ENCODE measurements at regions not wholly inside any gene's neighbourhood (a gene's known extent, or its start where the extent isn't known, plus 50 kb on each side); places are given as distances from the start of the nearest gene placed in this dataset.

- no peak overlapping the region; the same call in 1 of the 2 replicates for H3K27ac Mint-ChIP-seq
- ChIA-PET POLR2A (no interaction called here), CTCF (interaction anchor here (0.7 kb wide), 1 partner anchor 32 kb away, joined by 3 read pairs; no protein-coding TSS in a partner anchor)
Observed at GRCh38 chr2:62329797-62330196, 133.9 kb downstream of the B3GNT2 start.

GRCh38 chr2:62326735-62327134, 130.8 kb downstream of the B3GNT2 start:
- DNase-seq (ENCODE audit: low spot score), result no peak
- Mint-ChIP-seq H3K27me3 (ENCODE audit: low read depth) (peaks cover 3% of the 10 kb centered on the region; the same call in 1 of the 2 replicates), H3K4me3 (no peak overlapping the region), H3K36me3 (peaks cover 52% of the 10 kb centered on the region), H3K27ac (peak overlapping the region; percentile 96), H3K4me1 (peaks cover 77% of the 10 kb centered on the region), H3K9me3 (peaks cover 49% of the 10 kb centered on the region)
- TF ChIP-seq SMAD3 (CRISPR knock-in tag; IDR thresholded peaks at IDR 0.05; ENCODE audit: borderline replicate concordance) (no peak), NR1H2 (CRISPR knock-in tag; IDR thresholded peaks at IDR 0.05) (no peak), HMGA2 (CRISPR knock-in tag; IDR thresholded peaks at IDR 0.05) (no peak), USF1 (CRISPR knock-in tag; IDR thresholded peaks at IDR 0.05) (no peak), ATF3 (CRISPR knock-in tag; conservative IDR thresholded peaks at IDR 0.05) (no peak), RELA (CRISPR knock-in tag; IDR thresholded peaks at IDR 0.05; ENCODE audit: borderline replicate concordance) (no peak), FOXK1 (CRISPR knock-in tag; IDR thresholded peaks at IDR 0.05) (no peak), ZBTB21 (CRISPR knock-in tag; IDR thresholded peaks at IDR 0.05; ENCODE audit: borderline replicate concordance) (no peak), GRHL2 (CRISPR knock-in tag; IDR thresholded peaks at IDR 0.05; ENCODE audit: insufficient replicate concordance, severe bottlenecking) (no peak), RORB (CRISPR knock-in tag; IDR thresholded peaks at IDR 0.05) (no peak), TP53 (CRISPR knock-in tag; IDR thresholded peaks at IDR 0.05) (no peak), SOX15 (CRISPR knock-in tag; IDR thresholded peaks at IDR 0.05) (no peak)
- ChIA-PET CTCF (no interaction called here), POLR2A (interaction anchor here (0.6 kb wide), 1 partner anchor 248 kb away, joined by 6 read pairs; no protein-coding TSS in a partner anchor)
- peak; percentile 34 for ATAC-seq

More at GRCh38 chr2:62329797-62330196, 133.9 kb downstream of the B3GNT2 start:
- peak; percentile 39; the same call in 1 of the 2 replicates for ATAC-seq
- Mint-ChIP-seq H3K4me3 (no peak overlapping the region), H3K4me1 (peaks cover 76% of the 10 kb centered on the region), H3K9me3 (peaks cover 37% of the 10 kb centered on the region), H3K36me3 (peaks cover 42% of the 10 kb centered on the region), H3K27me3 (ENCODE audit: low read depth) (no peaks in the 10 kb centered on the region)
- TF ChIP-seq FOXJ3 (CRISPR knock-in tag; IDR thresholded peaks at IDR 0.05; ENCODE audit: borderline replicate concordance) (no peak), USF2 (CRISPR knock-in tag; IDR thresholded peaks at IDR 0.05) (no peak), KAT7 (CRISPR knock-in tag; IDR thresholded peaks at IDR 0.05; ENCODE audit: borderline replicate concordance) (no peak), ZNF512 (CRISPR knock-in tag; IDR thresholded peaks at IDR 0.05; ENCODE audit: borderline replicate concordance) (no peak), HMGA2 (CRISPR knock-in tag; IDR thresholded peaks at IDR 0.05) (no peak), ZNF263 (CRISPR knock-in tag; IDR thresholded peaks at IDR 0.05; ENCODE audit: low read depth) (no peak), ETV6 (CRISPR knock-in tag; IDR thresholded peaks at IDR 0.05) (no peak)
- TF ChIP-seq, protein P1, sequence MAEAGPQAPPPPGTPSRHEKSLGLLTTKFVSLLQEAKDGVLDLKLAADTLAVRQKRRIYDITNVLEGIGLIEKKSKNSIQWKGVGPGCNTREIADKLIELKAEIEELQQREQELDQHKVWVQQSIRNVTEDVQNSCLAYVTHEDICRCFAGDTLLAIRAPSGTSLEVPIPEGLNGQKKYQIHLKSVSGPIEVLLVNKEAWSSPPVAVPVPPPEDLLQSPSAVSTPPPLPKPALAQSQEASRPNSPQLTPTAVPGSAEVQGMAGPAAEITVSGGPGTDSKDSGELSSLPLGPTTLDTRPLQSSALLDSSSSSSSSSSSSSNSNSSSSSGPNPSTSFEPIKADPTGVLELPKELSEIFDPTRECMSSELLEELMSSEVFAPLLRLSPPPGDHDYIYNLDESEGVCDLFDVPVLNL (CRISPR knock-in tag; IDR thresholded peaks at IDR 0.05; ENCODE audit: borderline replicate concordance, low read depth), result no peak
- DNase-seq (ENCODE audit: low spot score), result no peak

Data from WTC11 (cell line).